ENCODE measurements at regions not wholly inside any gene's neighbourhood (a gene's known extent, or its start where the extent isn't known, plus 50 kb on each side); places are given as distances from the start of the nearest gene placed in this dataset.

DNA sequence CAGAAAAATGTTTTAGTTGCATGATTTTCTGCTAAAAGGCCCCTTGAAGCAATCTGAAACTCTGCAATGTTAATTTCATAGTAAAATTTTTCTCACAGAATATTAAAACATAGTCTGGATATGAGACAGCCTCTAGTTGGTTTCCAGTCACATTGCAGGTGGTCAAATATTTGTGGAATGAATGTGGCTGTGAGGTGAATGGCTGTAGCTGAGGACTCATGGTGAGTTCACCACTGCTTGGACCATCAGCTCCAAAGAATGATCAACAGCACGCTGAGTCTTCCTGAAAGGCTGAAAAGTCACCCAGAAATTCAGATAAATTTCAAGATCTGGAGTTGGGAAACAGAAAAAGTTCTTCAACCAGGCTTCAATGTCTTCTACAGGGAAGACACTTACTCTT is 79.8 kb downstream of the MAT2B start:
- Mint-ChIP-seq H3K27ac (no peak overlapping the region), H3K36me3 (no peaks in the 10 kb centered on the region), H3K9me3 (peaks cover 0 to 5% (median 0%) of the 10 kb centered on the region in 7 donors), H3K4me3 (no peak overlapping the region), H3K4me1 (no peaks in the 10 kb centered on the region), H3K27me3 (peaks cover 8% of the 10 kb centered on the region)
- Histone ChIP-seq H3K9me3 (ENCODE audit: control insufficient read depth in 2 of 2, low read length in 2 of 2) (no peaks in the 10 kb centered on the region), H3K4me1 (ENCODE audit: control insufficient read depth, insufficient read depth, low read length, poor library complexity, severe bottlenecking) (no peaks in the 10 kb centered on the region), H3K27me3 (ENCODE audit: control insufficient read depth, insufficient read depth, low read length) (no peaks in the 10 kb centered on the region), H3K27ac (ENCODE audit: insufficient read depth, low read length, poor library complexity, severe bottlenecking) (no peak overlapping the region), H3K4me3 (ENCODE audit: low read depth, low read length) (no peak overlapping the region), H3K36me3 (ENCODE audit: control insufficient read depth, insufficient read depth, low read length) (no peaks in the 10 kb centered on the region)
- ATAC-seq (ENCODE audit: low read depth in 2 of 2), result no peak
- DNase-seq, result no peak

DNA sequence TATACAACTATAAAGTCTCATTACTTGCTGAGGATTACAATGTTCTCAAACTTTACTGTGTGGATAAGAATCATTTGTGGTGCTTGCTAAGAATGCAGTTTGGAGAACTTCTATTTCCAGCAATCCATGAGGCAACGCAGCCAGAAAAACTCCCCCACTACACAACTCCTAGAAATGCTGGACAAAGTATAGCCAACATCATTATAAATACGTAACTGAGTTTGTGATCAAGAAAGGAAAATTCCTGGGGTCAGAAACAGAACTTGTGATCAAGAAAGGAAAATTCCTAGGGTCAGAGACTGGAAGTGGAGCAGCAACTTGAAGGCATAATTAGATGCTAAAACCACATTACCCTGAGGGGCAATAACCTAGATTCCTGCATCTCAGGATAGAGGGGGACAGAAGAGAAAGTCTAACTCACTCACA is 81.1 kb downstream of the MAT2B start:
- Histone ChIP-seq H3K9me3 (ENCODE audit: control insufficient read depth in 2 of 2, low read length in 2 of 2) (no peaks in the 10 kb centered on the region), H3K27ac (ENCODE audit: insufficient read depth, low read length, poor library complexity, severe bottlenecking) (no peak overlapping the region), H3K4me3 (ENCODE audit: low read depth, low read length) (no peak overlapping the region), H3K36me3 (ENCODE audit: control insufficient read depth, insufficient read depth, low read length) (no peaks in the 10 kb centered on the region), H3K27me3 (ENCODE audit: control insufficient read depth, insufficient read depth, low read length) (no peaks in the 10 kb centered on the region), H3K4me1 (ENCODE audit: control insufficient read depth, insufficient read depth, low read length, poor library complexity, severe bottlenecking) (no peaks in the 10 kb centered on the region)
- Mint-ChIP-seq H3K4me3 (no peak overlapping the region), H3K27ac (no peak overlapping the region), H3K9me3 (peaks cover 0 to 2% (median 0%) of the 10 kb centered on the region in 7 donors), H3K27me3 (no peaks in the 10 kb centered on the region), H3K36me3 (no peaks in the 10 kb centered on the region), H3K4me1 (no peaks in the 10 kb centered on the region)
- ATAC-seq (ENCODE audit: low read depth in 2 of 2) (no peak), DNase-seq (no peak)

DNA sequence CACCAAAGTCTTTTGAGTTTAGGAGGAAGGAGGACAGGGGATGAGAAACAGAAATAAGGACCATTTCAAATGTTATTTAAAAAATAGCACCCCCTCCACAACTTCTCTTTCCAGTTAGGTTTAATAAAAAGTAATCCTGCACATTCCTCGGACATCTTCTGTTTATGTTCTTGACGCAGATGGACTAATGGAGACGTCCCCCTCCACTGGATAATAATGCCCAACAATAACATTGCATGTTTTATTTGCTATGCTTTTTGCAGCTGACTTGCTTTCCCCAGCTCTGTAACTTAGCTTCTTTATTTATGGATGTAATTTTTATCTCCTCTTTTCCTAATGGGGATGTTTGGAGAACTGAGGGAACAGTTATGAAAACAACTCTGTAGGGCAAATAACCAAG is 89.5 kb downstream of the MAT2B start:
- no peaks in the 10 kb centered on the region for H3K36me3 Mint-ChIP-seq

DNA sequence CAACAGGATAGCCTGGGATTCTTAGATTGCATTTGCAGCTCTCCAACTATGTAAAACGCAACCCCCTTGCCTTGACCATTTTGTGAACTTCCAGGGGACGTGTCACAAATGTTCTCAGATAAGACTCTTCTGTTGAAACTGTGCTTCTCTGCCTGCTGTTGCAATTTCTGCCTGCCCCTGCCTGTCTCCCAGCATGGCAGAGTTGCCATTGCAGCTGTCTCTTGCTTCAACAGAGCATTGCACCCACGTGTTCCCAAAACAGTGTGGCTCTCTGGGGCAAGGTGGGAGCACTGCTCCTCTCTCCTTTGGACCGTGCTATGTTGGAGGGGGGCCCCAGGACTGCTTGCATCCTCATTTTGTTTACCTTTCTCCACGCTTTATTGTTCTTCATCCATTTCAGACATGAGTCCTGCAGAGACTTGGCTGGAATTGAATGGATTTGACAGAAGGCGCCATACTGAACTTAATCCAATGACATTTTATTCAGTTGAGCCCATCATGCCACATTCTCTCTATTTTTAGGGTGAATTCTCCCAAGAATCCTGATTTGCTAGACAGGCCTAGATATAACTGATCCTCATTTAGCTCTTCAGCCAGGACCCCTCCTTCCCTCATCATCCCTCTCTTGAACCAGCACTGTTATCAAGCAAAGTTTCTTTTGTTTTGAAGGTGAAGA is 90.7 kb downstream of the MAT2B start:
- Mint-ChIP-seq H3K27ac (no peak overlapping the region), H3K27me3 (peaks cover 13% of the 10 kb centered on the region)
- no peak overlapping the region for H3K27ac ChIP-seq (ENCODE audit: insufficient read depth, low read length, poor library complexity, severe bottlenecking)

More for the DNA sequence above, 89.5 kb downstream of the MAT2B start:
- ATAC-seq (ENCODE audit: low read depth in 2 of 2) (no peak), DNase-seq (no peak)
- H3K27ac ChIP-seq (ENCODE audit: insufficient read depth, low read length, poor library complexity, severe bottlenecking), result no peak overlapping the region
- peaks cover 1% of the 10 kb centered on the region for H3K27me3 ChIP-seq (ENCODE audit: control insufficient read depth, insufficient read depth, low read length)
- H3K4me3 ChIP-seq (ENCODE audit: low read depth, low read length), result no peak overlapping the region
- Mint-ChIP-seq H3K27ac (no peak overlapping the region), H3K4me1 (no peaks in the 10 kb centered on the region), H3K4me3 (no peak overlapping the region), H3K9me3 (peaks cover 0 to 5% (median 0%) of the 10 kb centered on the region in 7 donors), H3K27me3 (peaks cover 10% of the 10 kb centered on the region)
- no peaks in the 10 kb centered on the region for H3K9me3 ChIP-seq (ENCODE audit: control insufficient read depth in 2 of 2, low read length in 2 of 2)
- H3K36me3 ChIP-seq (ENCODE audit: control insufficient read depth, insufficient read depth, low read length), result no peaks in the 10 kb centered on the region
- no peaks in the 10 kb centered on the region for H3K4me1 ChIP-seq (ENCODE audit: control insufficient read depth, insufficient read depth, low read length, poor library complexity, severe bottlenecking)

DNA sequence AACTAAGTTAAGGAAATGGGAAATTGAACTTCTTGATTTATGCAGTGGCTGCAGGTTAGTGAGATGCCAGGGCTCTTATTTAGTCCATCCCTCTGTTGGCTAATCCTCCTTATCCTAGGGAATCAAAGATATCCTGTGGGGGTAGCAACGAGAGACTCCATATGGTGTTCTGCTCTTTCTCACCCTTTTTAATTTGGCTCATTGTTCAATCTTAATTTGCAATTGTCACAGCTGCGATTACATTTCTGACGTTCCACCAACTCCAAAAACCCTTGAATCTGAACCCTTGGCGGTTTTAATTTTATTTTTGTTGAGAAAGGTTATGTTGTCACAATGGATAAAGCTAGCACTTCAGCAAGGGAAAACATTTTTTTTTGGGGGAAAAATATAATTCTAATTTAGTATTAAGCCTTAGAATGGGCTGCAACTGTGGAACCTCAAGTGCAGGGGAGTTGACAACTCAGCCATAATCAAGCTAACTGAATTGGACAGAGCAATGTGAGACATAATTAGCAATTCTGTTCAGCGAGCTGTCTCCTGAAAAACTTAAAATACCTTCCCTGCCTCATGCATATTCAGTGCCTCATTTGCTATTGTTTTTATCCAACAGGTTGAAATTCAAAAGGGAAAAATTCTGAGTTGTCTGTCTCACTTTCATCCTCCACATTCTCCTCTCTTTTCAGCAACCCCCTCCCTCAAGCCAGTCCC is 91.3 kb downstream of the MAT2B start:
- no peak for DNase-seq
- Histone ChIP-seq H3K27ac (ENCODE audit: insufficient read depth, low read length, poor library complexity, severe bottlenecking) (no peak overlapping the region), H3K4me3 (ENCODE audit: low read depth, low read length) (no peak overlapping the region), H3K4me1 (ENCODE audit: control insufficient read depth, insufficient read depth, low read length, poor library complexity, severe bottlenecking) (no peaks in the 10 kb centered on the region), H3K9me3 (ENCODE audit: control insufficient read depth in 2 of 2, low read length in 2 of 2) (no peaks in the 10 kb centered on the region), H3K36me3 (ENCODE audit: control insufficient read depth, insufficient read depth, low read length) (no peaks in the 10 kb centered on the region), H3K27me3 (ENCODE audit: control insufficient read depth, insufficient read depth, low read length) (peaks cover 1% of the 10 kb centered on the region)
- H3K36me3 Mint-ChIP-seq, result no peaks in the 10 kb centered on the region
- peaks cover 13% of the 10 kb centered on the region for H3K27me3 Mint-ChIP-seq
- no peaks in the 10 kb centered on the region for H3K4me1 Mint-ChIP-seq
- H3K9me3 Mint-ChIP-seq, result peaks cover 0 to 5% (median 0%) of the 10 kb centered on the region in 7 donors
- no peak overlapping the region for H3K4me3 Mint-ChIP-seq
- ATAC-seq (ENCODE audit: low read depth in 2 of 2), result no peak
- no peak overlapping the region for H3K27ac Mint-ChIP-seq

More for the DNA sequence above, 90.7 kb downstream of the MAT2B start:
- Histone ChIP-seq H3K9me3 (ENCODE audit: control insufficient read depth in 2 of 2, low read length in 2 of 2) (no peaks in the 10 kb centered on the region), H3K4me3 (ENCODE audit: low read depth, low read length) (no peak overlapping the region), H3K36me3 (ENCODE audit: control insufficient read depth, insufficient read depth, low read length) (no peaks in the 10 kb centered on the region), H3K27me3 (ENCODE audit: control insufficient read depth, insufficient read depth, low read length) (peaks cover 1% of the 10 kb centered on the region), H3K4me1 (ENCODE audit: control insufficient read depth, insufficient read depth, low read length, poor library complexity, severe bottlenecking) (no peaks in the 10 kb centered on the region)
- Mint-ChIP-seq H3K9me3 (peaks cover 0 to 5% (median 0%) of the 10 kb centered on the region in 7 donors), H3K36me3 (no peaks in the 10 kb centered on the region), H3K4me3 (no peak overlapping the region), H3K4me1 (no peaks in the 10 kb centered on the region)
- ATAC-seq (ENCODE audit: low read depth in 2 of 2) (no peak), DNase-seq (no peak)

DNA sequence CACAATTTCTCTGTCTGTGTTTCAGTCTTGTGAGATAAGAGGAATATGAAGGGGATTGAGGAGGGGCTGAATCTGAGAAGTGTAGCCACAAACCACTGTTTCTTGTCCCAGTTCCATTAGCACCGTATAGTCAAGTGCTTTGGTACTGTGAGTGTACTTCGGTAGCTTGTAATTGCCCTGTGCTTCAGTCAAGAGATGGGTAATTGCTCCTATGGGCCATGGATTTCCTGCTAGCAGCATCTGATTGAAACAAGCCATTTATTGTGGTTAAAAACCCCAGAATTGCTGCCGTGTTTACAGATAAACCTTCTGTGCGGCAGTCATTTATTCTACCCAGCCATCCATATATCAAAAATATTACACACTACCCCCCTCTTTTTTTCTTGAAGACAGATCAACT is 98.6 kb downstream of the MAT2B start:
- no peak overlapping the region for H3K4me3 Mint-ChIP-seq
- Histone ChIP-seq H3K27me3 (ENCODE audit: control insufficient read depth, insufficient read depth, low read length) (peaks cover 1% of the 10 kb centered on the region), H3K4me1 (ENCODE audit: control insufficient read depth, insufficient read depth, low read length, poor library complexity, severe bottlenecking) (no peaks in the 10 kb centered on the region), H3K27ac (ENCODE audit: insufficient read depth, low read length, poor library complexity, severe bottlenecking) (no peak overlapping the region), H3K4me3 (ENCODE audit: low read depth, low read length) (no peak overlapping the region), H3K36me3 (ENCODE audit: control insufficient read depth, insufficient read depth, low read length) (no peaks in the 10 kb centered on the region), H3K9me3 (ENCODE audit: control insufficient read depth in 2 of 2, low read length in 2 of 2) (no peaks in the 10 kb centered on the region)
- no peaks in the 10 kb centered on the region for H3K36me3 Mint-ChIP-seq
- ATAC-seq (ENCODE audit: low read depth in 2 of 2) (no peak), DNase-seq (no peak)
- H3K4me1 Mint-ChIP-seq, result no peaks in the 10 kb centered on the region
- peaks cover 11% of the 10 kb centered on the region for H3K27me3 Mint-ChIP-seq
- H3K27ac Mint-ChIP-seq, result no peak overlapping the region
- H3K9me3 Mint-ChIP-seq, result peaks cover 0 to 3% (median 0%) of the 10 kb centered on the region in 7 donors

DNA sequence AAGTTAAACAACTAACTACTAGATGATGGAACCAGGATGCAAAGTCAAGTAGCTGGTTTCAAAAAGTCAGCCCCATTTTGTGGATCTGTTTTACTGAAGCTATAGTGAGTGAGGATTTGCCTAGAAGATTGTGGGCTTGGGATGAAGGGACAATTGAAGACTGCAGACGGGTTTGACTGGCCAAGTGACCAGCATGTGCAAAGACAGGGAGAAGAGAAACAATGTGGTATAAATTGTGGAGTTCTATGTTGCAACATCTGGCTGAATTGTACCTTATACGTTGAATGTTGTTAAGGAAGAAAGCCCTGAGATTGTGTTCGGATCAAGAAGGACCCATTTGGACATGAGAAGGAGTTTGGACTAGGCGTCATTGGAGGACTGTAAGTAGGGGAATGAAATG is 101.8 kb downstream of the MAT2B start:
- no peak overlapping the region for H3K27ac ChIP-seq (ENCODE audit: insufficient read depth, low read length, poor library complexity, severe bottlenecking)
- H3K4me3 Mint-ChIP-seq, result no peak overlapping the region
- DNase-seq, result no peak

DNA sequence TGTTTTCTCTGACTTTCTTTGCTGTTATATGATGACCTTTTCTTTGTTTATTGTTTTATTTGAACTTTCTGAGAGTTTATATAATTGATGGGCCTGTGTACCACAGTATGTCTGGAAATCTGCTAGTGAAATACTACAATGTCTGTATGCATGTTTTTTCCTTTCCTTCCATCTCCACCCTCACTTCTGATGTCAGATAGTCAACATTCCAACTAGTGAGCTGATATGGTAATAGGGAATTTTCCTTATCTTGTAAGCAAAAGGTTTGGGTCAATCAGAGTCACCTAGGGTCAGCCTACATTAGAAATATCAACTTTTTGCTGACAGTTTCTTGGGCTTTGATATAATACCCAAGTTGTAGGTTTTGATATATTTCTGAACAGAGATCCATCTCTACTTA is 103.2 kb downstream of the MAT2B start:
- Mint-ChIP-seq H3K4me1 (no peaks in the 10 kb centered on the region), H3K27me3 (peaks cover 3% of the 10 kb centered on the region), H3K4me3 (no peak overlapping the region), H3K9me3 (peaks cover 0 to 4% (median 0%) of the 10 kb centered on the region in 7 donors), H3K36me3 (no peaks in the 10 kb centered on the region), H3K27ac (peak overlapping the region in 1 of 3 donors; percentile 46)
- Histone ChIP-seq H3K27ac (ENCODE audit: insufficient read depth, low read length, poor library complexity, severe bottlenecking) (no peak overlapping the region), H3K4me3 (ENCODE audit: low read depth, low read length) (no peak overlapping the region), H3K9me3 (ENCODE audit: control insufficient read depth in 2 of 2, low read length in 2 of 2) (no peaks in the 10 kb centered on the region), H3K27me3 (ENCODE audit: control insufficient read depth, insufficient read depth, low read length) (no peaks in the 10 kb centered on the region), H3K4me1 (ENCODE audit: control insufficient read depth, insufficient read depth, low read length, poor library complexity, severe bottlenecking) (no peaks in the 10 kb centered on the region), H3K36me3 (ENCODE audit: control insufficient read depth, insufficient read depth, low read length) (no peaks in the 10 kb centered on the region)
- DNase-seq, result no peak
- ATAC-seq (ENCODE audit: low read depth in 2 of 2), result no peak

More for the DNA sequence above, 101.8 kb downstream of the MAT2B start:
- Histone ChIP-seq H3K4me3 (ENCODE audit: low read depth, low read length) (no peak overlapping the region), H3K4me1 (ENCODE audit: control insufficient read depth, insufficient read depth, low read length, poor library complexity, severe bottlenecking) (no peaks in the 10 kb centered on the region), H3K27me3 (ENCODE audit: control insufficient read depth, insufficient read depth, low read length) (no peaks in the 10 kb centered on the region), H3K9me3 (ENCODE audit: control insufficient read depth in 2 of 2, low read length in 2 of 2) (no peaks in the 10 kb centered on the region), H3K36me3 (ENCODE audit: control insufficient read depth, insufficient read depth, low read length) (no peaks in the 10 kb centered on the region)
- Mint-ChIP-seq H3K4me1 (no peaks in the 10 kb centered on the region), H3K27me3 (peaks cover 4% of the 10 kb centered on the region), H3K9me3 (peaks cover 0 to 4% (median 0%) of the 10 kb centered on the region in 7 donors), H3K27ac (no peak overlapping the region), H3K36me3 (no peaks in the 10 kb centered on the region)
- ATAC-seq (ENCODE audit: low read depth in 2 of 2), result no peak
